Astrocyte (in vitro differentiated cells and primary cell): ENCODE measurements at regions not wholly inside any gene's neighbourhood (a gene's known extent, or its start where the extent isn't known, plus 50 kb on each side); places are given as distances from the start of the nearest gene placed in this dataset.

Experiments used
- DNase-seq: peaks from one replicate; pipeline ENCODE4 v3.0.0-alpha.2; 2010; ENCODE audit warnings: low read depth
- FAIRE-seq: peaks from 2 replicates; lab custom pipeline; 2011; peaks lifted over from hg19 to GRCh38; lab: Jason Lieb, UNC
- H2AFZ ChIP-seq: 2 replicates; pipeline ENCODE4 v1.6.0; 2012; ENCODE audit warnings: low read depth, low read length, inconsistent platforms
- H3K27ac ChIP-seq: 2 replicates; pipeline ENCODE4 v1.5.1; 2011; ENCODE audit warnings: low read depth, low read length, inconsistent platforms
- H3K27me3 ChIP-seq: 2 replicates; pipeline ENCODE4 v1.6.0; 2011; ENCODE audit warnings: low read length, inconsistent platforms; ENCODE audit not compliant: insufficient read depth
- H3K36me3 ChIP-seq: 2 replicates; pipeline ENCODE4 v1.5.1; 2011; ENCODE audit warnings: low read length, inconsistent platforms; ENCODE audit not compliant: insufficient read depth
- H3K4me1 ChIP-seq: 2 replicates; pipeline ENCODE4 v1.5.1; 2011; ENCODE audit warnings: low read length, inconsistent platforms; ENCODE audit not compliant: insufficient read depth
- H3K4me2 ChIP-seq: 2 replicates; pipeline ENCODE4 v1.6.0; 2012; ENCODE audit warnings: low read length, inconsistent platforms
- H3K4me3 ChIP-seq: 2 replicates; pipeline ENCODE4 v1.5.1; 2011; ENCODE audit warnings: low read depth, mild to moderate bottlenecking, low read length, inconsistent platforms; ENCODE audit not compliant: insufficient read depth
- H3K79me2 ChIP-seq: 2 replicates; pipeline ENCODE4 v1.6.0; 2012; ENCODE audit warnings: mild to moderate bottlenecking, low read length, inconsistent platforms; ENCODE audit not compliant: insufficient read depth
- H3K9ac ChIP-seq: 2 replicates; pipeline ENCODE4 v1.6.0; 2012; ENCODE audit warnings: mild to moderate bottlenecking, low read length, inconsistent platforms
- H3K9me3 ChIP-seq: 2 replicates; pipeline ENCODE4 v1.5.1; 2012; ENCODE audit warnings: low read depth, mild to moderate bottlenecking, low read length, inconsistent platforms; ENCODE audit not compliant: insufficient read depth
- H4K20me1 ChIP-seq: 2 replicates; pipeline ENCODE4 v1.6.0; 2012; ENCODE audit warnings: low read length, inconsistent platforms; ENCODE audit not compliant: insufficient read depth
- H3K27ac Mint-ChIP-seq: one replicate; pipeline ENCODE4 v1.8.0; 2021; ENCODE audit warnings: mild to moderate bottlenecking, mixed read lengths; ENCODE audit not compliant: unreplicated experiment
- H3K27me3 Mint-ChIP-seq: one replicate; pipeline ENCODE4 v1.8.0; 2021; ENCODE audit warnings: low read depth, mixed read lengths; ENCODE audit not compliant: unreplicated experiment
- H3K36me3 Mint-ChIP-seq: one replicate; pipeline ENCODE4 v1.8.0; 2021; ENCODE audit warnings: low read depth, mixed read lengths; ENCODE audit not compliant: unreplicated experiment
- H3K4me1 Mint-ChIP-seq: one replicate; pipeline ENCODE4 v1.8.0; 2021; ENCODE audit warnings: low read depth, mixed read lengths; ENCODE audit not compliant: unreplicated experiment
- H3K4me3 Mint-ChIP-seq: one replicate; pipeline ENCODE4 v1.8.0; 2021; ENCODE audit warnings: mild to moderate bottlenecking, moderate library complexity, mixed read lengths; ENCODE audit not compliant: unreplicated experiment
- H3K9me3 Mint-ChIP-seq: one replicate; pipeline ENCODE4 v1.8.0; 2021; ENCODE audit warnings: mild to moderate bottlenecking, mixed read lengths; ENCODE audit not compliant: unreplicated experiment
- CTCF ChIP-seq: IDR thresholded peaks from 2 replicates; pipeline ENCODE4 v1.5.1; 2011; ENCODE audit warnings: low read depth, mild to moderate bottlenecking, inconsistent platforms, low read length, moderate library complexity; ENCODE audit not compliant: insufficient read depth
- EZH2 ChIP-seq: IDR thresholded peaks from 2 replicates; pipeline ENCODE4 v1.6.1; 2012; ENCODE audit warnings: mild to moderate bottlenecking, low read length, inconsistent platforms; ENCODE audit not compliant: insufficient read depth

- no peaks in the 10 kb centered on the region for H3K79me2 ChIP-seq
- H3K9me3 ChIP-seq = peaks cover 2% of the 10 kb centered on the region
- H3K27me3 Mint-ChIP-seq = no peaks in the 10 kb centered on the region
- no peak overlapping the region for H3K27ac Mint-ChIP-seq
- H3K4me3 Mint-ChIP-seq = no peak overlapping the region
- no peak overlapping the region for H3K27ac ChIP-seq
- no peaks in the 10 kb centered on the region for H4K20me1 ChIP-seq
- H3K9me3 Mint-ChIP-seq = peaks cover 4% of the 10 kb centered on the region
- H3K4me2 ChIP-seq = no peak overlapping the region
- no peak overlapping the region for H2AFZ ChIP-seq
- TF ChIP-seq CTCF (no peak), EZH2 (no peak)
- H3K4me1 ChIP-seq = no peaks in the 10 kb centered on the region
- H3K36me3 Mint-ChIP-seq = no peaks in the 10 kb centered on the region
- no peaks in the 10 kb centered on the region for H3K36me3 ChIP-seq
- DNase-seq = no peak
- H3K4me3 ChIP-seq = no peak overlapping the region
- H3K9ac ChIP-seq = no peak overlapping the region
- FAIRE-seq = no peak
- H3K27me3 ChIP-seq = no peaks in the 10 kb centered on the region
- H3K4me1 Mint-ChIP-seq = no peaks in the 10 kb centered on the region
Observed at GRCh38 chr20:39767352-39767751, 805.2 kb downstream of the DHX35 start.

- Histone ChIP-seq H3K27me3 (no peaks in the 10 kb centered on the region), H3K36me3 (no peaks in the 10 kb centered on the region), H3K4me3 (no peak overlapping the region), H3K27ac (no peak overlapping the region), H3K4me1 (no peaks in the 10 kb centered on the region), H3K9ac (no peak overlapping the region), H4K20me1 (no peaks in the 10 kb centered on the region), H3K79me2 (no peaks in the 10 kb centered on the region), H3K9me3 (peaks cover 2% of the 10 kb centered on the region), H3K4me2 (no peak overlapping the region), H2AFZ (no peak overlapping the region)
- Mint-ChIP-seq H3K27me3 (peaks cover 3% of the 10 kb centered on the region), H3K9me3 (peaks cover 4% of the 10 kb centered on the region), H3K27ac (no peak overlapping the region), H3K4me1 (no peaks in the 10 kb centered on the region), H3K36me3 (no peaks in the 10 kb centered on the region), H3K4me3 (no peak overlapping the region)
- FAIRE-seq = no peak
- TF ChIP-seq CTCF = no peak
- no peak for TF ChIP-seq EZH2
- no peak for DNase-seq
Observed at GRCh38 chr20:39766333-39766732, 804.2 kb downstream of the DHX35 start.

- Mint-ChIP-seq H3K27ac (no peak overlapping the region), H3K9me3 (peaks cover 7% of the 10 kb centered on the region)
Observed at GRCh38 chr20:39762716-39763115, 800.6 kb downstream of the DHX35 start.

More at GRCh38 chr20:39762716-39763115, 800.6 kb downstream of the DHX35 start:
- TF ChIP-seq CTCF (no peak), EZH2 (no peak)
- Histone ChIP-seq H3K9me3 (peaks cover 2% of the 10 kb centered on the region), H3K27me3 (no peaks in the 10 kb centered on the region), H3K4me1 (no peaks in the 10 kb centered on the region), H3K4me3 (no peak overlapping the region), H3K27ac (no peak overlapping the region), H3K36me3 (no peaks in the 10 kb centered on the region), H4K20me1 (no peaks in the 10 kb centered on the region), H2AFZ (no peak overlapping the region), H3K9ac (no peak overlapping the region), H3K4me2 (no peak overlapping the region), H3K79me2 (no peaks in the 10 kb centered on the region)
- no peak for FAIRE-seq
- Mint-ChIP-seq H3K36me3 (no peaks in the 10 kb centered on the region), H3K4me3 (no peak overlapping the region), H3K27me3 (peaks cover 4% of the 10 kb centered on the region), H3K4me1 (no peaks in the 10 kb centered on the region)
- DNase-seq = no peak
